Caco-2 (cell line): ENCODE measurements at regions not wholly inside any gene's neighbourhood (a gene's known extent, or its start where the extent isn't known, plus 50 kb on each side); places are given as distances from the start of the nearest gene placed in this dataset.

ENCODE experiments used
- BruUV-seq: library from RNA; stranded (reverse); fragments of 400-500 nt; replicated peaks from 2 replicates; lab custom pipeline; 2021; lab: Mats Ljungman, UMichigan
- CTCF ChIA-PET: fragments of 300-600 bp; sonication (Branson Sonifier 250); formaldehyde crosslinking; loops from one replicate; lab custom pipeline; 2022; ENCODE audit warnings: antibody characterized with exemption; lab: Charles Lee
- POLR2A ChIA-PET: fragments of 300-600 bp; sonication (Branson Sonifier 250); formaldehyde crosslinking; loops from one replicate; lab custom pipeline; 2022; ENCODE audit warnings: antibody characterized with exemption; lab: Charles Lee
- DNase-seq, 2 experiments: peaks; one replicate each; pipeline versions ENCODE4 v3.0.0 to v3.0.0-alpha.2; 2020 to 2022
- H3K27me3 ChIP-seq: replicated peaks from 2 replicates; pipeline ENCODE4 v1.6.0; 2011; ENCODE audit warnings: low read length; ENCODE audit not compliant: control insufficient read depth, insufficient read depth
- H3K36me3 ChIP-seq: 2 replicates; pipeline ENCODE4 v1.5.1; 2011; ENCODE audit warnings: low read length; ENCODE audit not compliant: control insufficient read depth, insufficient read depth
- H3K4me1 ChIP-seq: fragments of 250-450 bp; sonication (Bioruptor Pico); 2 replicates; pipeline ENCODE4 v1.5.1; 2020; ENCODE audit warnings: mild to moderate bottlenecking
- H3K4me3 ChIP-seq: 2 replicates; pipeline ENCODE4 v1.5.1; 2011; ENCODE audit warnings: low read depth, mild to moderate bottlenecking, control low read depth, low read length
- H3K9me3 ChIP-seq: fragments of 250-450 bp; sonication (Bioruptor Pico); 2 replicates; pipeline ENCODE4 v1.5.1; 2020; ENCODE audit warnings: mild to moderate bottlenecking, moderate library complexity
- H3K27ac Mint-ChIP-seq: one replicate; pipeline ENCODE4 v1.8.0; 2022; ENCODE audit warnings: mixed read lengths; ENCODE audit not compliant: unreplicated experiment
- H3K27me3 Mint-ChIP-seq: one replicate; pipeline ENCODE4 v1.8.0; 2022; ENCODE audit warnings: mixed read lengths; ENCODE audit not compliant: insufficient read depth, unreplicated experiment
- H3K36me3 Mint-ChIP-seq: one replicate; pipeline ENCODE4 v1.8.0; 2022; ENCODE audit warnings: mild to moderate bottlenecking, mixed read lengths; ENCODE audit not compliant: insufficient read depth, unreplicated experiment
- H3K4me1 Mint-ChIP-seq: one replicate; pipeline ENCODE4 v1.8.0; 2022; ENCODE audit warnings: low read depth, mixed read lengths; ENCODE audit not compliant: unreplicated experiment
- H3K4me3 Mint-ChIP-seq: one replicate; pipeline ENCODE4 v1.8.0; 2022; ENCODE audit warnings: mild to moderate bottlenecking, moderate library complexity, mixed read lengths; ENCODE audit not compliant: unreplicated experiment
- H3K9me3 Mint-ChIP-seq: one replicate; pipeline ENCODE4 v1.8.0; 2022; ENCODE audit warnings: mixed read lengths; ENCODE audit not compliant: unreplicated experiment
- intact Hi-C: fragments of 100-400 bp; cut with micrococcal nuclease; formaldehyde crosslinking; loops from one replicate; pipeline ENCODE4 v1.10.0; 2022; ENCODE audit not compliant: unreplicated experiment
- TF ChIP-seq, protein P1 (sequence below), 2 experiments: fragments of 200-600 bp in 1 of 2; IDR thresholded peaks; 1 replicate in 1 of 2; 2 replicates in 1 of 2; pipeline versions ENCODE4 v1.5.1 to v1.8.0; 2011 to 2022; ENCODE audit warnings: antibody characterized with exemption in 1 of 2, control low read depth in 1 of 2, inconsistent platforms in 1 of 2, low read depth in 1 of 2, low read length in 1 of 2, mild to moderate bottlenecking in 1 of 2, moderate library complexity in 1 of 2; ENCODE audit not compliant: insufficient read depth in 1 of 2, severe bottlenecking in 1 of 2, unreplicated experiment in 1 of 2

DNA sequence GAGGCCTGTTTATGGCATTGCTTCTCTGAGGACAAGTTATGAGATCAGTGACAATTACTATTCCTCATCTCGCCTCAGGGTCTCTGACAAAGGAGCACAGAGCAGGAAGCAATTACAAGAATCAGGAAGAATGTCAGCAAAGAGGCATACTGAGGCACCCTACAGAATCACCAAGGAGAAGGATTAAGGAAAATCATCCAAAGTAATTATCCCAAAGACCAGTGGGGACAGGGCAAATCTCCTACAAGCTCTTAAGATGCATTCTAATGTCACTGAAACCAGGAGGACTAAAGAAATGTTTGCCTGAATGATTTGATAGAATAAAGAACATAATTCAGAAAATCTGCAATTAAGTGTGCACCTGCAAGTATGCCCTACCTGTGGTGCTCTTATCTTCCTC is 206.2 kb downstream of the RCHY1 start:
- no peaks in the 10 kb centered on the region for H3K9me3 ChIP-seq
- H3K4me1 ChIP-seq, result peaks cover 15% of the 10 kb centered on the region
- H3K27ac Mint-ChIP-seq, result no peak overlapping the region
- ChIA-PET POLR2A (no interaction called here), CTCF (no interaction called here)
- no TSS peak for BruUV-seq
- no peaks in the 10 kb centered on the region for H3K36me3 Mint-ChIP-seq
- no peaks in the 10 kb centered on the region for H3K27me3 ChIP-seq
- intact Hi-C loops, result no loop called here
- peaks cover under 1% of the 10 kb centered on the region for H3K27me3 Mint-ChIP-seq
- TF ChIP-seq, protein P1, sequence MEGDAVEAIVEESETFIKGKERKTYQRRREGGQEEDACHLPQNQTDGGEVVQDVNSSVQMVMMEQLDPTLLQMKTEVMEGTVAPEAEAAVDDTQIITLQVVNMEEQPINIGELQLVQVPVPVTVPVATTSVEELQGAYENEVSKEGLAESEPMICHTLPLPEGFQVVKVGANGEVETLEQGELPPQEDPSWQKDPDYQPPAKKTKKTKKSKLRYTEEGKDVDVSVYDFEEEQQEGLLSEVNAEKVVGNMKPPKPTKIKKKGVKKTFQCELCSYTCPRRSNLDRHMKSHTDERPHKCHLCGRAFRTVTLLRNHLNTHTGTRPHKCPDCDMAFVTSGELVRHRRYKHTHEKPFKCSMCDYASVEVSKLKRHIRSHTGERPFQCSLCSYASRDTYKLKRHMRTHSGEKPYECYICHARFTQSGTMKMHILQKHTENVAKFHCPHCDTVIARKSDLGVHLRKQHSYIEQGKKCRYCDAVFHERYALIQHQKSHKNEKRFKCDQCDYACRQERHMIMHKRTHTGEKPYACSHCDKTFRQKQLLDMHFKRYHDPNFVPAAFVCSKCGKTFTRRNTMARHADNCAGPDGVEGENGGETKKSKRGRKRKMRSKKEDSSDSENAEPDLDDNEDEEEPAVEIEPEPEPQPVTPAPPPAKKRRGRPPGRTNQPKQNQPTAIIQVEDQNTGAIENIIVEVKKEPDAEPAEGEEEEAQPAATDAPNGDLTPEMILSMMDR (IDR thresholded peaks at IDR 0.05; ENCODE audit: insufficient read depth in 1 of 2, low read depth in 1 of 2, low read length in 1 of 2, severe bottlenecking in 1 of 2, unreplicated experiment in 1 of 2), result no peak
- DNase-seq, result no peak
- H3K4me3 ChIP-seq, result no peak overlapping the region
- H3K4me3 Mint-ChIP-seq, result no peak overlapping the region
- H3K9me3 Mint-ChIP-seq, result peaks cover 15% of the 10 kb centered on the region
- no peaks in the 10 kb centered on the region for H3K36me3 ChIP-seq
- H3K4me1 Mint-ChIP-seq, result no peaks in the 10 kb centered on the region

DNA sequence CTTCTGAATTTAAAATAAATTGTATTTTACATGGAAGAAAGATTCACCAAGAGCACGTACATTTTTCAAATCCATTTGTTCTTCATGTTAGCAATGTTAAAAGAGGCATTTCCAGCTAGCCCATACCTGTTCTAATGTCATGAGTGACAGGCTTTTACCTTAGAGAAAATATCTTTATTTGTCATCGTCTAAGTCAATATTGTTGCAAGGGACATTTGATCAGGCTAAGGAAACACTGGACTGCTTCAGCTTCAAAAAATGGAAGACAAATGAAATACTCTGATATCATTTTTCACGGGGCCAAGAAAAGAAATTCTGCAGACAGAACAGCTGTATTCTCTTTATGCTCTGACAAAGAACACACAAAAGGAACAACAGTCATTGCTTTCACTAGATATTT is 207.7 kb downstream of the RCHY1 start:
- ChIA-PET POLR2A (no interaction called here), CTCF (no interaction called here)
- no peaks in the 10 kb centered on the region for H3K36me3 Mint-ChIP-seq
- intact Hi-C loops, result no loop called here
- TF ChIP-seq, protein P1 (IDR thresholded peaks at IDR 0.05; ENCODE audit: insufficient read depth in 1 of 2, low read depth in 1 of 2, low read length in 1 of 2, severe bottlenecking in 1 of 2, unreplicated experiment in 1 of 2), result no peak
- H3K4me3 Mint-ChIP-seq, result no peak overlapping the region
- H3K27me3 Mint-ChIP-seq, result no peaks in the 10 kb centered on the region
- BruUV-seq, result no TSS peak
- no peaks in the 10 kb centered on the region for H3K4me1 Mint-ChIP-seq
- no peaks in the 10 kb centered on the region for H3K9me3 ChIP-seq
- H3K27me3 ChIP-seq, result no peaks in the 10 kb centered on the region
- DNase-seq, result no peak
- no peaks in the 10 kb centered on the region for H3K36me3 ChIP-seq
- no peak overlapping the region for H3K4me3 ChIP-seq
- peaks cover 15% of the 10 kb centered on the region for H3K4me1 ChIP-seq
- H3K9me3 Mint-ChIP-seq, result peaks cover 17% of the 10 kb centered on the region
- no peak overlapping the region for H3K27ac Mint-ChIP-seq

DNA sequence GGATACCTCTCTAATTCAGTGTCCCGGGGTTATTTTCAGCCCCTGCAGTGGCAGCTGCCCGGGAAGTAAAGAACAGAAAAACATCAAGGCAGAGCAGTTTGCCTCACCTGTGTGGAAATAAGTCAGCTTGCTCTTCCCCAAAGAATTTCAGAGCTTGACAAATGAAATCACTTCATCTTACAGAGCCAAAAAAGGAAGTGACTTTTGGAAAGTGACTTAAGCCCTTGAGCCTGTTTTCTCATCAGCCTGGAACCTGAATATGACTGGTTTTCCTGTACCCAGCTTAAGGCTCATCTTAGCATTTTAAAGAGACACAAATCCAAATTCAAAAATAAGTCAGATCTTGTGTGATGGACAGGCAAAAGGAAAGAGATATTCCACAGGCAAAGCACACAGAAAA is 211.6 kb downstream of the RCHY1 start:
- Histone ChIP-seq H3K27me3 (no peaks in the 10 kb centered on the region), H3K36me3 (no peaks in the 10 kb centered on the region), H3K4me1 (no peaks in the 10 kb centered on the region), H3K4me3 (no peak overlapping the region), H3K9me3 (no peaks in the 10 kb centered on the region)
- Mint-ChIP-seq H3K27me3 (peaks cover 10% of the 10 kb centered on the region), H3K27ac (no peak overlapping the region), H3K36me3 (no peaks in the 10 kb centered on the region), H3K9me3 (peaks cover 19% of the 10 kb centered on the region), H3K4me3 (no peak overlapping the region), H3K4me1 (no peaks in the 10 kb centered on the region)
- POLR2A ChIA-PET, result no interaction called here
- TF ChIP-seq, protein P1 (IDR thresholded peaks at IDR 0.05; ENCODE audit: insufficient read depth in 1 of 2, low read depth in 1 of 2, low read length in 1 of 2, severe bottlenecking in 1 of 2, unreplicated experiment in 1 of 2), result no peak
- no peak for DNase-seq
- BruUV-seq, result no TSS peak
- CTCF ChIA-PET, result no interaction called here
- intact Hi-C loops, result no loop called here
